Astrocyte (in vitro differentiated cells and primary cell): ENCODE measurements at regions not wholly inside any gene's neighbourhood (a gene's known extent, or its start where the extent isn't known, plus 50 kb on each side); places are given as distances from the start of the nearest gene placed in this dataset.

Source experiments
- DNase-seq: peaks from one replicate; pipeline ENCODE4 v3.0.0-alpha.2; 2010; ENCODE audit warnings: low read depth
- FAIRE-seq: peaks from 2 replicates; lab custom pipeline; 2011; peaks lifted over from hg19 to GRCh38; lab: Jason Lieb, UNC
- H2AFZ ChIP-seq: 2 replicates; pipeline ENCODE4 v1.6.0; 2012; ENCODE audit warnings: low read depth, low read length, inconsistent platforms
- H3K27ac ChIP-seq: 2 replicates; pipeline ENCODE4 v1.5.1; 2011; ENCODE audit warnings: low read depth, low read length, inconsistent platforms
- H3K27me3 ChIP-seq: 2 replicates; pipeline ENCODE4 v1.6.0; 2011; ENCODE audit warnings: low read length, inconsistent platforms; ENCODE audit not compliant: insufficient read depth
- H3K36me3 ChIP-seq: 2 replicates; pipeline ENCODE4 v1.5.1; 2011; ENCODE audit warnings: low read length, inconsistent platforms; ENCODE audit not compliant: insufficient read depth
- H3K4me1 ChIP-seq: 2 replicates; pipeline ENCODE4 v1.5.1; 2011; ENCODE audit warnings: low read length, inconsistent platforms; ENCODE audit not compliant: insufficient read depth
- H3K4me2 ChIP-seq: 2 replicates; pipeline ENCODE4 v1.6.0; 2012; ENCODE audit warnings: low read length, inconsistent platforms
- H3K4me3 ChIP-seq: 2 replicates; pipeline ENCODE4 v1.5.1; 2011; ENCODE audit warnings: low read depth, mild to moderate bottlenecking, low read length, inconsistent platforms; ENCODE audit not compliant: insufficient read depth
- H3K79me2 ChIP-seq: 2 replicates; pipeline ENCODE4 v1.6.0; 2012; ENCODE audit warnings: mild to moderate bottlenecking, low read length, inconsistent platforms; ENCODE audit not compliant: insufficient read depth
- H3K9ac ChIP-seq: 2 replicates; pipeline ENCODE4 v1.6.0; 2012; ENCODE audit warnings: mild to moderate bottlenecking, low read length, inconsistent platforms
- H3K9me3 ChIP-seq: 2 replicates; pipeline ENCODE4 v1.5.1; 2012; ENCODE audit warnings: low read depth, mild to moderate bottlenecking, low read length, inconsistent platforms; ENCODE audit not compliant: insufficient read depth
- H4K20me1 ChIP-seq: 2 replicates; pipeline ENCODE4 v1.6.0; 2012; ENCODE audit warnings: low read length, inconsistent platforms; ENCODE audit not compliant: insufficient read depth
- H3K27ac Mint-ChIP-seq: one replicate; pipeline ENCODE4 v1.8.0; 2021; ENCODE audit warnings: mild to moderate bottlenecking, mixed read lengths; ENCODE audit not compliant: unreplicated experiment
- H3K27me3 Mint-ChIP-seq: one replicate; pipeline ENCODE4 v1.8.0; 2021; ENCODE audit warnings: low read depth, mixed read lengths; ENCODE audit not compliant: unreplicated experiment
- H3K36me3 Mint-ChIP-seq: one replicate; pipeline ENCODE4 v1.8.0; 2021; ENCODE audit warnings: low read depth, mixed read lengths; ENCODE audit not compliant: unreplicated experiment
- H3K4me1 Mint-ChIP-seq: one replicate; pipeline ENCODE4 v1.8.0; 2021; ENCODE audit warnings: low read depth, mixed read lengths; ENCODE audit not compliant: unreplicated experiment
- H3K4me3 Mint-ChIP-seq: one replicate; pipeline ENCODE4 v1.8.0; 2021; ENCODE audit warnings: mild to moderate bottlenecking, moderate library complexity, mixed read lengths; ENCODE audit not compliant: unreplicated experiment
- H3K9me3 Mint-ChIP-seq: one replicate; pipeline ENCODE4 v1.8.0; 2021; ENCODE audit warnings: mild to moderate bottlenecking, mixed read lengths; ENCODE audit not compliant: unreplicated experiment
- CTCF ChIP-seq: IDR thresholded peaks from 2 replicates; pipeline ENCODE4 v1.5.1; 2011; ENCODE audit warnings: low read depth, mild to moderate bottlenecking, inconsistent platforms, low read length, moderate library complexity; ENCODE audit not compliant: insufficient read depth
- EZH2 ChIP-seq: IDR thresholded peaks from 2 replicates; pipeline ENCODE4 v1.6.1; 2012; ENCODE audit warnings: mild to moderate bottlenecking, low read length, inconsistent platforms; ENCODE audit not compliant: insufficient read depth

GRCh38 chr1:172934417-172934762 lies 116.4 kb downstream of the TNFSF18 start:
- FAIRE-seq (no peak), DNase-seq (no peak)
- Histone ChIP-seq H4K20me1 (no peaks in the 10 kb centered on the region), H3K27ac (peak overlapping the region; percentile 88), H2AFZ (peak overlapping the region; percentile 44), H3K27me3 (no peaks in the 10 kb centered on the region), H3K79me2 (no peaks in the 10 kb centered on the region), H3K36me3 (no peaks in the 10 kb centered on the region), H3K9ac (peak overlapping the region; percentile 61), H3K4me3 (no peak overlapping the region), H3K9me3 (no peaks in the 10 kb centered on the region), H3K4me2 (peak overlapping the region; percentile 64), H3K4me1 (peaks cover 13% of the 10 kb centered on the region)
- no peaks in the 10 kb centered on the region for H3K36me3 Mint-ChIP-seq
- TF ChIP-seq CTCF (no peak), EZH2 (no peak)
- peaks cover 42% of the 10 kb centered on the region for H3K4me1 Mint-ChIP-seq
- H3K4me3 Mint-ChIP-seq: no peak overlapping the region
- H3K27me3 Mint-ChIP-seq: no peaks in the 10 kb centered on the region
- peak overlapping the region; percentile 99 for H3K27ac Mint-ChIP-seq
- no peaks in the 10 kb centered on the region for H3K9me3 Mint-ChIP-seq

DNA sequence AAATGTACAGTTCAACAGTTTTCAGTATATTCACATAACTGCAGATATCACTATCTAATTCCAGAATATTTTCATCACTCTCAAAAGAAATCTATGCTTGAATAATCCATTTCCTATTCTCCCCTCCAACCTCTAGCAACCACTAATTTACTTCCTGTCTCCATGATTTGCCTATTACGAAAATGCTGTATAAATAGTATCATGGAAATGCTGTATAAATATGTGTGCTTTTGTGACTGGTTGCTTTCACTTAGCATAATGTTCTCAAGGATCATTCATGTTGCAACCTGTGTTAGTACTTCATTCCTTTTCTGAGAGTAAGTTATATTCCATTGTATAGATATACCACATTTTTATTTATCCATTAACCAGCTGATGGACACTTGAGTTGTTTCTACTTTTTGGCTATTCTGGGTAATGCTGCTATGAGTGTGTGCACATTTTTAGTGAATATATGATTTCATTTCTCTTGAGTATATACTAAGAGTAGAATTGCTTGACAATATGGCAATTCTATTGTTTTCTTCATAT lies 115.6 kb downstream of the TNFSF18 start:
- Mint-ChIP-seq H3K4me3 (no peak overlapping the region), H3K9me3 (no peaks in the 10 kb centered on the region), H3K27ac (peak overlapping the region; percentile 3), H3K27me3 (no peaks in the 10 kb centered on the region), H3K4me1 (peaks cover 47% of the 10 kb centered on the region), H3K36me3 (no peaks in the 10 kb centered on the region)
- H3K79me2 ChIP-seq: no peaks in the 10 kb centered on the region
- no peak for DNase-seq
- H3K36me3 ChIP-seq: no peaks in the 10 kb centered on the region
- TF ChIP-seq CTCF (no peak), EZH2 (no peak)
- no peak overlapping the region for H3K9ac ChIP-seq
- no peaks in the 10 kb centered on the region for H4K20me1 ChIP-seq
- no peak overlapping the region for H3K4me3 ChIP-seq
- peaks cover 11% of the 10 kb centered on the region for H3K4me1 ChIP-seq
- no peak overlapping the region for H3K4me2 ChIP-seq
- no peak overlapping the region for H2AFZ ChIP-seq
- H3K9me3 ChIP-seq: no peaks in the 10 kb centered on the region
- H3K27ac ChIP-seq: peak overlapping the region; percentile 88
- no peak for FAIRE-seq
- H3K27me3 ChIP-seq: no peaks in the 10 kb centered on the region

GRCh38 chr1:172936088-172936645 lies 114.6 kb downstream of the TNFSF18 start:
- peaks cover 52% of the 10 kb centered on the region for H3K4me1 Mint-ChIP-seq

More at GRCh38 chr1:172936088-172936645, 114.6 kb downstream of the TNFSF18 start:
- FAIRE-seq: no peak
- H4K20me1 ChIP-seq: no peaks in the 10 kb centered on the region
- H3K9me3 ChIP-seq: no peaks in the 10 kb centered on the region
- H3K9ac ChIP-seq: no peak overlapping the region
- H3K4me2 ChIP-seq: no peak overlapping the region
- H3K36me3 ChIP-seq: no peaks in the 10 kb centered on the region
- H3K27me3 Mint-ChIP-seq: no peaks in the 10 kb centered on the region
- no peak overlapping the region for H3K27ac Mint-ChIP-seq
- H3K9me3 Mint-ChIP-seq: peaks cover 3% of the 10 kb centered on the region
- H2AFZ ChIP-seq: no peak overlapping the region
- H3K4me3 Mint-ChIP-seq: no peak overlapping the region
- H3K27me3 ChIP-seq: no peaks in the 10 kb centered on the region
- peaks cover 15% of the 10 kb centered on the region for H3K4me1 ChIP-seq
- no peak for TF ChIP-seq EZH2
- TF ChIP-seq CTCF: no peak
- no peak for DNase-seq
- H3K27ac ChIP-seq: no peak overlapping the region
- no peak overlapping the region for H3K4me3 ChIP-seq
- H3K79me2 ChIP-seq: no peaks in the 10 kb centered on the region
- no peaks in the 10 kb centered on the region for H3K36me3 Mint-ChIP-seq
